MM.1S (cell line): ENCODE measurements at regions not wholly inside any gene's neighbourhood (a gene's known extent, or its start where the extent isn't known, plus 50 kb on each side); places are given as distances from the start of the nearest gene placed in this dataset.

ENCODE experiments used
- DNase-seq: peaks from one replicate; pipeline ENCODE4 v3.0.0-alpha.2; 2015
- H2AFZ ChIP-seq: fragments of 300-600 bp; sonication (generic); 2 replicates; pipeline ENCODE4 v1.6.0; 2016; ENCODE audit warnings: antibody characterized with exemption, low read length
- H3F3A ChIP-seq: fragments of 300-600 bp; sonication (generic); 2 replicates; pipeline ENCODE4 v1.6.1; 2016; ENCODE audit warnings: mild to moderate bottlenecking, antibody characterized with exemption, low read length, moderate library complexity, mixed read lengths; ENCODE audit not compliant: insufficient read depth
- H3K27ac ChIP-seq: fragments of 300-600 bp; sonication (generic); 2 replicates; pipeline ENCODE4 v1.5.1; 2016; ENCODE audit warnings: mild to moderate bottlenecking, low read length
- H3K27me3 ChIP-seq: fragments of 300-600 bp; sonication (generic); replicated peaks from 2 replicates; pipeline ENCODE4 v1.6.0; 2016; ENCODE audit warnings: low read length; ENCODE audit not compliant: insufficient read depth
- H3K36me3 ChIP-seq: fragments of 300-600 bp; sonication (generic); replicated peaks from 2 replicates; pipeline ENCODE4 v1.6.1; 2016; ENCODE audit warnings: mild to moderate bottlenecking, low read length, mixed read lengths; ENCODE audit not compliant: insufficient read depth
- H3K4me1 ChIP-seq: fragments of 300-600 bp; sonication (generic); 2 replicates; pipeline ENCODE4 v1.6.1; 2016; ENCODE audit warnings: low read length, mixed read lengths
- H3K4me2 ChIP-seq: fragments of 300-600 bp; sonication (generic); 2 replicates; pipeline ENCODE4 v1.6.0; 2016; ENCODE audit warnings: low read depth, low read length
- H3K4me3 ChIP-seq: fragments of 300-600 bp; sonication (generic); 2 replicates; pipeline ENCODE4 v1.5.1; 2016; ENCODE audit warnings: low read length, mixed read lengths
- H3K79me2 ChIP-seq: fragments of 300-600 bp; sonication (generic); 2 replicates; pipeline ENCODE4 v1.6.1; 2016; ENCODE audit warnings: mixed run types, low read length, mixed read lengths
- H3K9ac ChIP-seq: fragments of 300-600 bp; sonication (generic); 2 replicates; pipeline ENCODE4 v1.6.1; 2016; ENCODE audit warnings: low read length, mixed read lengths
- H3K9me2 ChIP-seq: fragments of 300-600 bp; sonication (generic); replicated peaks from 2 replicates; pipeline ENCODE4 v1.6.1; 2016; ENCODE audit warnings: mild to moderate bottlenecking, low read length, mixed read lengths; ENCODE audit not compliant: insufficient read depth
- H3K9me3 ChIP-seq: fragments of 300-600 bp; sonication (generic); replicated peaks from 2 replicates; pipeline ENCODE4 v1.6.1; 2016; ENCODE audit warnings: mild to moderate bottlenecking, low read length, mixed read lengths; ENCODE audit not compliant: insufficient read depth
- H4K20me1 ChIP-seq: fragments of 300-600 bp; sonication (generic); 2 replicates; pipeline ENCODE4 v1.6.1; 2016; ENCODE audit warnings: mild to moderate bottlenecking, low read length, moderate library complexity, mixed read lengths; ENCODE audit not compliant: insufficient read depth
- CTCF ChIP-seq: fragments of 300-600 bp; sonication (generic); IDR thresholded peaks from 2 replicates; pipeline ENCODE4 v1.5.1; 2016; ENCODE audit warnings: antibody characterized with exemption, low read length, mixed read lengths
- EZH2 ChIP-seq: fragments of 300-600 bp; sonication (generic); optimal IDR thresholded peaks from 2 replicates; pipeline ENCODE3; 2017; ENCODE audit warnings: low read depth, mild to moderate bottlenecking, antibody characterized with exemption, low read length, mixed read lengths
- EZH2phosphoT487 ChIP-seq: fragments of 300-600 bp; sonication (generic); IDR thresholded peaks from 2 replicates; pipeline ENCODE4 v1.6.1; 2018; ENCODE audit warnings: antibody characterized with exemption, low read length

GRCh38 chr3:176632925-176633324, 564.4 kb downstream of the TBL1XR1 start:
- H3K4me3 ChIP-seq: no peak overlapping the region
- H3K79me2 ChIP-seq: no peaks in the 10 kb centered on the region
- no peak overlapping the region for H3K27ac ChIP-seq
- no peak for TF ChIP-seq EZH2
- TF ChIP-seq EZH2phosphoT487: no peak
- TF ChIP-seq CTCF: no peak
- no peaks in the 10 kb centered on the region for H3F3A ChIP-seq
- H3K4me2 ChIP-seq: no peak overlapping the region
- H3K9me2 ChIP-seq: no peaks in the 10 kb centered on the region
- no peak overlapping the region for H2AFZ ChIP-seq
- no peaks in the 10 kb centered on the region for H3K36me3 ChIP-seq
- no peak overlapping the region for H3K9ac ChIP-seq
- no peaks in the 10 kb centered on the region for H3K9me3 ChIP-seq
- H4K20me1 ChIP-seq: no peaks in the 10 kb centered on the region
- no peaks in the 10 kb centered on the region for H3K27me3 ChIP-seq
- DNase-seq: no peak
- no peaks in the 10 kb centered on the region for H3K4me1 ChIP-seq

GRCh38 chr3:176631165-176631564, 566.1 kb downstream of the TBL1XR1 start:
- H3K9me3 ChIP-seq: no peaks in the 10 kb centered on the region
- no peak overlapping the region for H3K9ac ChIP-seq
- H2AFZ ChIP-seq: no peak overlapping the region
- H4K20me1 ChIP-seq: no peaks in the 10 kb centered on the region
- H3K79me2 ChIP-seq: no peaks in the 10 kb centered on the region
- no peaks in the 10 kb centered on the region for H3K9me2 ChIP-seq
- H3K4me1 ChIP-seq: no peaks in the 10 kb centered on the region
- no peaks in the 10 kb centered on the region for H3F3A ChIP-seq
- no peaks in the 10 kb centered on the region for H3K27me3 ChIP-seq
- H3K4me2 ChIP-seq: no peak overlapping the region
- DNase-seq: no peak
- H3K27ac ChIP-seq: no peak overlapping the region
- H3K36me3 ChIP-seq: no peaks in the 10 kb centered on the region
- no peak overlapping the region for H3K4me3 ChIP-seq
- TF ChIP-seq CTCF (no peak), EZH2phosphoT487 (no peak), EZH2 (no peak)

- Histone ChIP-seq H3K4me3 (no peak overlapping the region), H4K20me1 (no peaks in the 10 kb centered on the region), H3K27me3 (no peaks in the 10 kb centered on the region), H3K4me1 (no peaks in the 10 kb centered on the region), H3K4me2 (no peak overlapping the region), H3K9me3 (no peaks in the 10 kb centered on the region), H3K27ac (no peak overlapping the region), H3K9ac (no peak overlapping the region), H2AFZ (no peak overlapping the region), H3F3A (no peaks in the 10 kb centered on the region), H3K36me3 (no peaks in the 10 kb centered on the region), H3K9me2 (no peaks in the 10 kb centered on the region), H3K79me2 (no peaks in the 10 kb centered on the region)
- TF ChIP-seq EZH2phosphoT487 (no peak), CTCF (no peak), EZH2 (no peak)
- DNase-seq: no peak
Measured at GRCh38 chr3:176628101-176628639, 569.1 kb downstream of the TBL1XR1 start.
